ENCODE measurements at regions not wholly inside any gene's neighbourhood (a gene's known extent, or its start where the extent isn't known, plus 50 kb on each side); places are given as distances from the start of the nearest gene placed in this dataset.
A peak's percentile ranks its signal among the peaks of the same experiment; 100 is the strongest.

GRCh38 chr2:145325485-145325884 lies 805.6 kb upstream of the ZEB2 start:
- no peak for DNase-seq (ENCODE audit: low spot score)

GRCh38 chr2:145324748-145325147 lies 804.8 kb upstream of the ZEB2 start:
- DNase-seq (ENCODE audit: low spot score): no peak

DNA sequence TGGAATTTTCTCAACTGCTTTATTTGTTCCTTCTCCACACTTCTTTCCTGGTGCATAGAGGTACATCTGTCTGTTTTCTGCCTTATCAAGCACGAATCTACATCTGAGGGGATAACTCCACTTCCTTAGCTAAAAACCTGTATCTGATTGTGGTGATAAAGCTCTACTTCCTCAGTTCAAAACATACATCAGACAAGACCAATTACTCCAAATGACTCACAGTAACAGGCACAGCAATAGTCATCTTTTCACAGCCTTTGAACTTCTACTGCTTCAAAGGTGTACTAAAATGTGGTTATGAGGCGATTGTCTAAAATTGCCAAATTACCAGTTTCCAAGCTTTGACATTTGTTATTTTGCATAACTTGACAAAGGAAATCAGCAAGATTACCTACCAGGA lies 803.6 kb upstream of the ZEB2 start:
- DNase-seq (ENCODE audit: low spot score): peak; percentile 18

DNA sequence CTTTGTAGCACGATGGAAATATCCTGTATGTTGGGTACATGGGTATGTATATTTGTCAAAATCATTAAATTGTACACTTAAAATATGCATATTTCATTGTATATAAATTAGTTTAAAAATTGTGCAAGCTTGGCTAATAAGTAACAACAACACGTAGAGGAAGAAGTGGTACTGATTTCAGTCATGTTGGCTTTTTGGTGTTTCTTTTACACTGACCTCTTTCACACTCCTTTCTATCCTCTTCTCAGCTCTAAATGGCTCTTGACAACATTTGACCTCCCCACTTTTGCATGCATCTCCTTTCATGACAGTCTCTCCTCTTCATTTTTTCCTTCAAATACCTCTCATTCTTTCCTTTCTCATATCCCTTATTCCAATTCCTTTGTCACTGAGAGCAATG lies 801.4 kb upstream of the ZEB2 start:
- DNase-seq (ENCODE audit: low spot score): no peak

DNA sequence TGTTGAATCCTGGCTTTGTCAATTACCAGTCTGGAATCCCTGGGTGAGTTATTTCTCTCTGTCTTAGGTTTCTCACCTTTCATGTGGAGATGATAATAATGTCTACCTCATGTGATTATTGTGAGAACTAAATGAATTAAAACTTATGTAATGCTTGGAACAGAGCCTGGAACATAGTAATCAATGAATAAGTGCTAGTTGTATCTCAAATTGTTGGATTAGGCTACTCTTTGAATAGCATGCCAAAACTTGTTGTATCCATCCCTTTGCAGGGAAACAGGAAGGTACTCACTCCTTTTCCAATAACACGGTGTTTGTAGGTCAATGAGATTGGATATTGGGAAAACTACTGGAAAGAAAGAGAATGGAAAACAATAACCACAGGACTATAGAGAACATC lies 796.6 kb upstream of the ZEB2 start:
- DNase-seq (ENCODE audit: low spot score): no peak

- no peak for DNase-seq (ENCODE audit: low spot score)
Measured at GRCh38 chr2:145315053-145315452, 795.1 kb upstream of the ZEB2 start.

DNA sequence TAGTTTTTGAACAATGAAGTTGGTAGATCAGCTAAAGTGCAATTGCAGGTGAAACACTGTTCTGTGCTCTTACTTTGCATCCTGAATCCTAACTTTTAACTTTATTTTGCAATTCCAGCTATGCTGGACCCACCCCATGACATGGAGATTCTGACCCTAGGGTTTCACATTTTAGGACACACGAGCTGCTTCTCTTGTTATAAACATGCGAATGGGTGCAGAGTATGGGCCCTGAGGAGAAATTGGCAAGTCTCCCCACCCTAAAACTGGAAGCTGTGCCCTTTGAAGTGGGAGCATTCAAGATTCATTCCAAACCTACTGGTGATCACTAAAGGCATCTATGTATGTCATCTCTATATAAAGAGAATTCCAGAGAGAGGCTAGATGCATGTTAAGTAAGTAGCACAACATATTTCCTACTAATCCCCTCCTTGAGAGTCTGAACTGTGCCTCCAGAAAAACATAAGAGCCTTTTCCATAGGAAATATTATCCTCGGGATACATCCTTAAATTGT lies 794.3 kb upstream of the ZEB2 start:
- no peak for DNase-seq (ENCODE audit: low spot score)

DNA sequence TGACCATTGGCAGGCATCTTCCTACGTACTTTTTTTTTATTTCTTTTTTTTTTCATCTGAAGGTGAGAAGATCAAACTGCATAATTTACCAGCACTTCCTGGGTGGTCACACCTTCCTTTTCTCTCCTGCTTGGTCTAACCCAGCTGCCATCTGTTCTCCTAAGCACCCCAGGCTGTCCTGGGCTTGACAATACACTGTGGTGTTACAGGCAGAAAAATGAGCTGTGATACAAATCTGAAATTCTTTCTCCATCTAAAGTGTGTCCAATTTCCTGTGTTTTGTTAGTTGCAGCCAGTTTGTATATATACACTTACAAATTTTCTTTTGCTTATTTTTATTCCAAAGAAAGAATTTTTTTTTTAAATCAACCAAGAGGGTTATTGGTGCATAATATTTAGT lies 786.0 kb upstream of the ZEB2 start:
- DNase-seq (ENCODE audit: low spot score): no peak

- DNase-seq (ENCODE audit: low spot score): no peak
Measured at GRCh38 chr2:145304501-145304900, 784.6 kb upstream of the ZEB2 start.

- DNase-seq (ENCODE audit: low spot score): no peak
Measured at GRCh38 chr2:145303536-145303935, 783.6 kb upstream of the ZEB2 start.

DNA sequence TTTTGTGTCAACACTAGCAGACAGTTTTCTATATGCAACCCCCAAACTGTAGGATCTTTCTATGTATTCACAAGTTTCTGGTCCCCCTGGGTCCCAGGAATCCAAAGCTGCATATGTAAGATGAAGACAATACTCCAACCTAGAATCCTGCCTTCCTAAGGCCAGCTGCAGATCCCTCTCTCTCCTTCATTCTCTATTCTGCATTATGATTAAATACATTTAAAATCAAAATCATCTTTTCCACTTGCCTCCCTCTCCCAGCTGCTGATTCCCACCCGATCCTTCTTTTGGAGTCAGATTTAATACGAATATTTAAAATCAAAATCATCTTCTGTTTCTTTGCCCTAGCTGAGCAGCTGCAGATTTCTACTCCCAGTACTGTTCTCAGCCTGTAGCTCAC lies 783.0 kb upstream of the ZEB2 start:
- DNase-seq (ENCODE audit: low spot score): no peak

DNA sequence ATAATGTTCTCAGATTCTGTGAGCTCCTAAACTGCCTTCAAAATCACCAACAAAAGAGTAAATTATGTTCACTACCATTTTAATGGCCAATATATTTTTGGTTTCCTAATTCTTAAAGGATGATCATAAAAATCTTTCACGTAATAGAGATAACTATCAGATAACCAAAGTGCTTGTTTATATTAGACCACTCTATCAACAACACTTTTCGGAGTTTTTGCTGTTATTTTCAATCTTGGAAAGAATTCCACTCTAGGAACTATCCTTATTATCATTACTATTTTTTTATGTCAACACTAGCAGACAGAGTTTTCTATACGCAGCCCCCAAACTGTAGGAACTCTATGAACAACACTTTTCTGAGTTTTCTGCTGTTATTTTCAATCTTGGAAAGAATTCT lies 782.5 kb upstream of the ZEB2 start:
- DNase-seq (ENCODE audit: low spot score): no peak

DNA sequence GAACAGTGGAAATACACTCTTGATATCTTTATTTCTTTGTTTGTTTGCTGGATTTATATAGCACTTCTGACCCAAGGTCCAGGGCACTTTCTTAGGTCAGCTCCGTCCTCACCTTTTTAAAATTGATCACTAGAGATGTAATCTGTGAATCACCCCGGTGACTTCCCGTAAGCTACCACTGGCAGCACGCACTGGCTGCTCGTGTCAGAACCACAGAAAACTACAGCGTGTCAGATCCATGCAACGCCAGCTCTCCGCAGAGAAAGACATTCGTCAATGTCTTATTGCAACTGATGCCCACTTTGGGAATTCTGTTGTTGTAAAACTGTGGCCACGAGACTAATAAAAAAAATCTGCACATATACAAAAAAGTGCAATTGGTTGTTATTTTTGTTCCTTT lies 779.4 kb upstream of the ZEB2 start:
- no peak for DNase-seq (ENCODE audit: low spot score)

GRCh38 chr2:145292166-145292565 lies 772.2 kb upstream of the ZEB2 start:
- no peak for DNase-seq (ENCODE audit: low spot score)

DNA sequence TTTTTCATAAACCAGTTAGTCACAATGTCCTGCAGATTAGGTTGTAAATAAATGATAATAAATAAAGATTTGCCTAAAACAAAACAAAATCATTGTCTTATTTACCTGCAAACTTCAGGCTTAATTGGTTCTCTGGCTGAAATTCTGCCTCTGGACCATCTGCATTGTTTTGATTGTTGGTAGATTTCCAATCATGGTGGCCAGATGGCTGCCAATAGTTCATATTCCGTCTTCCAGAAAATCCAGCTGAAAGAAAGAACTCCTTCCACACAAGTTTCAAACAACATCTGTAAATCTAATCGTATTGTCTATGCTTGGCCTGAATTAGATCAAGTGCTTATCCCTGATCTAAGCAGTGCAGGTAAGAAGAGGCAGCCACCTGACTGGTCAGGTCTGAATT lies 771.1 kb upstream of the ZEB2 start:
- DNase-seq (ENCODE audit: low spot score): no peak

DNA sequence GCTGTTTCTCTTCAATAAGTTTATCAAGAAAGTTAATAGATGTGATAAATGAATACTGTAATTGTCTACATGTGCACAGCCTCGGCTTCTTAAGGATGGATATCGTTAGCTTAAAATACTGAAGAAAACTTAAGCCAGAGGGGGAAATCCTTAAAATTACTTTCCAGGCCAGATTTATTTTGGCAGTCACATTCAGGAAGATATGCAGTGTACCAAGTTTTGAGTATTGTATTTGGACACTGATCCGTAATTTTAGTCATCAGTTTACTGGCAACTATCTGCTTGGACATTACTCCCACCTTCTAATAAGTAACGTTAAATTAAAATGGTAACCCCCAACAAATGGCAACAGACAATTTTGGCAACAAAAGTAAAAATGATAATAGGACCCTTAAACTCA lies 770.0 kb upstream of the ZEB2 start:
- DNase-seq (ENCODE audit: low spot score): no peak

- DNase-seq (ENCODE audit: low spot score): no peak
Measured at GRCh38 chr2:145288650-145289496, 769.0 kb upstream of the ZEB2 start.

GRCh38 chr2:145287736-145288135 lies 767.8 kb upstream of the ZEB2 start:
- DNase-seq (ENCODE audit: low spot score): no peak

GRCh38 chr2:145286716-145287275 lies 766.9 kb upstream of the ZEB2 start:
- DNase-seq (ENCODE audit: low spot score): no peak

DNA sequence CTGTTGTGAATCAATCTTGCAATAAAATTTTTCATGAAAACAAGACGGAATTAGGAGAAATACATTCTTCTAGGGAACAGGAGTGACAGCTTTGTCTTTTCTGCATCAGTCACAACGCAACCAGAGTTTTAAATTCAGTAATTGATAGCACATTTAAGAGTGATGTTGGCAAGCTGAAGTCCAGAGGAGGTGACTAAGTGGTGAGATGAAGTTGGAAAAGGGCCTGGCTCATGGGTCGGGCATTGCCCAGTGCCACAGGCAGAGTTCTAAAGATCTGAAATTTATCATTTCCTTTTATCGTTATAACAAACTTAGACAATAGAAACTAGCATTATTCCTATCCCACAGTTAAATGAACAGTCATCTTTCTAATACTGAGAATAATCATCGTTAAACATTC lies 764.6 kb upstream of the ZEB2 start:
- DNase-seq (ENCODE audit: low spot score): no peak

DNA sequence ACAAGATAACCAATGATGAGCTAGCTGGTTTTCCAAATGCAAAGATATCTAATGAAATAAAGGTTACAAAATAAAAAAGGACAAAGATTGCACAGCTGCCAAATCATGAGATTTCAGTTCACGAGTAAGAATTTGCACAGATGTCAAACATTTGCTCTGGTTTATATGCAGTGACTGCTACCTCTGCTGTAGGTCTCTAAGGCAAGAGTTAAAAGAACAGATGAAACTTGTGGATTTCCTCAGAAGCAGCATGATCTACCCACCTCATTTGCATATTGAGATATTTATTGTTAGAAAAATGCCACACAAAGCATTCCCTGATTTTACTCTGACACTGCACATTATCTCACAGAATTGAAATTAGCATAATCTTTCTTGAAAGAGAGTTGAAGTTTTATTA lies 763.2 kb upstream of the ZEB2 start:
- DNase-seq (ENCODE audit: low spot score): no peak

- no peak for DNase-seq (ENCODE audit: low spot score)
Measured at GRCh38 chr2:145277922-145278321, 758.0 kb upstream of the ZEB2 start.

DNA sequence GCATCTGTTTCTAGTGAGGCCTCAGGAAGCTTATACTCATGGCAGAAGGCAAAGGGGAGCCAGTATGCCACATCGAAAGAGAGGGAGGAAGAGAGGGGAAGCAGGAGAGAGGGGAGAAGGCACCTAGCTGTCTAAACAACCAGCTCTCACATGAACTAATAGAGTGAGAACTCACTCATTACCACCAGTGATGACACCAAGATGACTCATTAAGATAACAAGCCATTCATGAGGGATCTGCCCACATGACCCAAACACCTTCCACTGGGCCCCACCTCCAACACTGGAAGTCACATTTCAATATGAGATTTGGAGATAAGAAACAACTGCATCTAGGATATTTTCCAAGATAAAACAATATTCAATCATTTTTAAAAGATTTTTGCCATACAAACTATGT lies 753.9 kb upstream of the ZEB2 start:
- DNase-seq (ENCODE audit: low spot score): peak; percentile 43

DNA sequence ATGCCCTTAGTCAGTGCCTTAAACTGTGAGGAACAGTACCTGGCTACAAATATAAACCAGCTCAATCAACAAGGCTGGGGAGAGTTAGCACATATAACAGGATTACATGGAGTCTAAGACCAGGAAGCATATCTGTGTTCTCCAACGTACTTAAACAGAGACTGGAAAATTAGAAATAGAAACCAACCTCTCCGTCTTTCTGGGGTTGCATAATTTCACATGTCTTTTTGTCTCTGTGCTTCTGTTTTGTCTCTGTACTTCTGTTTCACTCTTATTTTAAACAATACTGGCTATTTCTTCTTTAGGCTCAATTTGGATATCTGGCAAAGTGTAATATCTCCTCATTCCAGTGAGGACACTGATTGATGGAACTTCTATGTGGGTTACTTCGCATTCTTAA lies 749.0 kb upstream of the ZEB2 start:
- no peak for DNase-seq (ENCODE audit: low spot score)
